ENCODE measurements at regions not wholly inside any gene's neighbourhood (a gene's known extent, or its start where the extent isn't known, plus 50 kb on each side); places are given as distances from the start of the nearest gene placed in this dataset.

GRCh38 chr1:101166583-101167120 is 70.2 kb upstream of the S1PR1 start:
- peaks cover 6% of the 10 kb centered on the region for H3K4me1 ChIP-seq (ENCODE audit: control insufficient read depth, low read depth, low read length)
- H3K9me3 ChIP-seq (ENCODE audit: control insufficient read depth, low read depth, low read length): no peaks in the 10 kb centered on the region
- no peaks in the 10 kb centered on the region for H3K27me3 ChIP-seq (ENCODE audit: control insufficient read depth, insufficient read depth, low read length)
- H3K4me3 ChIP-seq (ENCODE audit: low read length): no peak overlapping the region
- no peak overlapping the region for H3K9ac ChIP-seq (ENCODE audit: low read length)
- H3K27ac ChIP-seq (ENCODE audit: low read length): no peak overlapping the region
- H3K36me3 ChIP-seq (ENCODE audit: control insufficient read depth, low read depth, low read length): no peaks in the 10 kb centered on the region

- peaks cover 6% of the 10 kb centered on the region for H3K4me1 ChIP-seq (ENCODE audit: control insufficient read depth, low read depth, low read length)
- no peaks in the 10 kb centered on the region for H3K9me3 ChIP-seq (ENCODE audit: control insufficient read depth, low read depth, low read length)
- H3K27me3 ChIP-seq (ENCODE audit: control insufficient read depth, insufficient read depth, low read length): no peaks in the 10 kb centered on the region
- H3K9ac ChIP-seq (ENCODE audit: low read length): no peak overlapping the region
- no peak overlapping the region for H3K27ac ChIP-seq (ENCODE audit: low read length)
- H3K4me3 ChIP-seq (ENCODE audit: low read length): no peak overlapping the region
- no peaks in the 10 kb centered on the region for H3K36me3 ChIP-seq (ENCODE audit: control insufficient read depth, low read depth, low read length)
Observed at GRCh38 chr1:101165954-101166353, 70.9 kb upstream of the S1PR1 start.

GRCh38 chr1:101165532-101165931 is 71.3 kb upstream of the S1PR1 start:
- Histone ChIP-seq H3K4me3 (ENCODE audit: low read length) (no peak overlapping the region), H3K27me3 (ENCODE audit: control insufficient read depth, insufficient read depth, low read length) (no peaks in the 10 kb centered on the region), H3K9ac (ENCODE audit: low read length) (no peak overlapping the region)

GRCh38 chr1:101164776-101165175 is 72.0 kb upstream of the S1PR1 start:
- Histone ChIP-seq H3K9ac (ENCODE audit: low read length) (no peak overlapping the region), H3K9me3 (ENCODE audit: control insufficient read depth, low read depth, low read length) (no peaks in the 10 kb centered on the region), H3K27ac (ENCODE audit: low read length) (no peak overlapping the region), H3K36me3 (ENCODE audit: control insufficient read depth, low read depth, low read length) (no peaks in the 10 kb centered on the region), H3K4me3 (ENCODE audit: low read length) (no peak overlapping the region), H3K4me1 (ENCODE audit: control insufficient read depth, low read depth, low read length) (peaks cover 6% of the 10 kb centered on the region), H3K27me3 (ENCODE audit: control insufficient read depth, insufficient read depth, low read length) (no peaks in the 10 kb centered on the region)

More at GRCh38 chr1:101165532-101165931, 71.3 kb upstream of the S1PR1 start:
- Histone ChIP-seq H3K4me1 (ENCODE audit: control insufficient read depth, low read depth, low read length) (peaks cover 6% of the 10 kb centered on the region), H3K27ac (ENCODE audit: low read length) (no peak overlapping the region), H3K36me3 (ENCODE audit: control insufficient read depth, low read depth, low read length) (no peaks in the 10 kb centered on the region), H3K9me3 (ENCODE audit: control insufficient read depth, low read depth, low read length) (no peaks in the 10 kb centered on the region)

GRCh38 chr1:101162736-101163735 is 73.8 kb upstream of the S1PR1 start:
- H3K27me3 ChIP-seq (ENCODE audit: control insufficient read depth, insufficient read depth, low read length): no peaks in the 10 kb centered on the region
- peaks cover 6% of the 10 kb centered on the region for H3K4me1 ChIP-seq (ENCODE audit: control insufficient read depth, low read depth, low read length)
- no peak overlapping the region for H3K9ac ChIP-seq (ENCODE audit: low read length)
- H3K27ac ChIP-seq (ENCODE audit: low read length): no peak overlapping the region
- no peaks in the 10 kb centered on the region for H3K36me3 ChIP-seq (ENCODE audit: control insufficient read depth, low read depth, low read length)
- no peaks in the 10 kb centered on the region for H3K9me3 ChIP-seq (ENCODE audit: control insufficient read depth, low read depth, low read length)
- H3K4me3 ChIP-seq (ENCODE audit: low read length): no peak overlapping the region

- peaks cover 6% of the 10 kb centered on the region for H3K4me1 ChIP-seq (ENCODE audit: control insufficient read depth, low read depth, low read length)
- no peak overlapping the region for H3K9ac ChIP-seq (ENCODE audit: low read length)
- H3K36me3 ChIP-seq (ENCODE audit: control insufficient read depth, low read depth, low read length): no peaks in the 10 kb centered on the region
- H3K4me3 ChIP-seq (ENCODE audit: low read length): no peak overlapping the region
- no peak overlapping the region for H3K27ac ChIP-seq (ENCODE audit: low read length)
- no peaks in the 10 kb centered on the region for H3K9me3 ChIP-seq (ENCODE audit: control insufficient read depth, low read depth, low read length)
- no peaks in the 10 kb centered on the region for H3K27me3 ChIP-seq (ENCODE audit: control insufficient read depth, insufficient read depth, low read length)
Observed at GRCh38 chr1:101162300-101162699, 74.5 kb upstream of the S1PR1 start.

GRCh38 chr1:101161619-101162018 is 75.2 kb upstream of the S1PR1 start:
- H3K4me1 ChIP-seq (ENCODE audit: control insufficient read depth, low read depth, low read length): peaks cover 6% of the 10 kb centered on the region
- no peaks in the 10 kb centered on the region for H3K27me3 ChIP-seq (ENCODE audit: control insufficient read depth, insufficient read depth, low read length)
- H3K4me3 ChIP-seq (ENCODE audit: low read length): no peak overlapping the region
- no peaks in the 10 kb centered on the region for H3K36me3 ChIP-seq (ENCODE audit: control insufficient read depth, low read depth, low read length)
- H3K27ac ChIP-seq (ENCODE audit: low read length): no peak overlapping the region
- H3K9me3 ChIP-seq (ENCODE audit: control insufficient read depth, low read depth, low read length): no peaks in the 10 kb centered on the region
- no peak overlapping the region for H3K9ac ChIP-seq (ENCODE audit: low read length)

GRCh38 chr1:101158424-101158823 is 78.4 kb upstream of the S1PR1 start:
- H3K36me3 ChIP-seq (ENCODE audit: control insufficient read depth, low read depth, low read length): no peaks in the 10 kb centered on the region
- H3K9ac ChIP-seq (ENCODE audit: low read length): no peak overlapping the region
- no peaks in the 10 kb centered on the region for H3K27me3 ChIP-seq (ENCODE audit: control insufficient read depth, insufficient read depth, low read length)
- no peak overlapping the region for H3K27ac ChIP-seq (ENCODE audit: low read length)
- H3K9me3 ChIP-seq (ENCODE audit: control insufficient read depth, low read depth, low read length): no peaks in the 10 kb centered on the region
- no peaks in the 10 kb centered on the region for H3K4me1 ChIP-seq (ENCODE audit: control insufficient read depth, low read depth, low read length)
- H3K4me3 ChIP-seq (ENCODE audit: low read length): no peak overlapping the region

- H3K9ac ChIP-seq (ENCODE audit: low read length): no peak overlapping the region
- no peak overlapping the region for H3K27ac ChIP-seq (ENCODE audit: low read length)
- H3K27me3 ChIP-seq (ENCODE audit: control insufficient read depth, insufficient read depth, low read length): no peaks in the 10 kb centered on the region
- H3K36me3 ChIP-seq (ENCODE audit: control insufficient read depth, low read depth, low read length): no peaks in the 10 kb centered on the region
- H3K4me3 ChIP-seq (ENCODE audit: low read length): no peak overlapping the region
- peaks cover 4% of the 10 kb centered on the region for H3K4me1 ChIP-seq (ENCODE audit: control insufficient read depth, low read depth, low read length)
- no peaks in the 10 kb centered on the region for H3K9me3 ChIP-seq (ENCODE audit: control insufficient read depth, low read depth, low read length)
Observed at GRCh38 chr1:101154547-101154946, 82.3 kb upstream of the S1PR1 start.

GRCh38 chr1:101153692-101154091 is 83.1 kb upstream of the S1PR1 start:
- Histone ChIP-seq H3K27ac (ENCODE audit: low read length) (no peak overlapping the region), H3K4me1 (ENCODE audit: control insufficient read depth, low read depth, low read length) (peaks cover 4% of the 10 kb centered on the region), H3K4me3 (ENCODE audit: low read length) (no peak overlapping the region), H3K9ac (ENCODE audit: low read length) (no peak overlapping the region), H3K36me3 (ENCODE audit: control insufficient read depth, low read depth, low read length) (no peaks in the 10 kb centered on the region), H3K9me3 (ENCODE audit: control insufficient read depth, low read depth, low read length) (no peaks in the 10 kb centered on the region), H3K27me3 (ENCODE audit: control insufficient read depth, insufficient read depth, low read length) (no peaks in the 10 kb centered on the region)

GRCh38 chr1:101152633-101153032 is 84.2 kb upstream of the S1PR1 start:
- H3K4me1 ChIP-seq (ENCODE audit: control insufficient read depth, low read depth, low read length): peaks cover 4% of the 10 kb centered on the region
- no peaks in the 10 kb centered on the region for H3K36me3 ChIP-seq (ENCODE audit: control insufficient read depth, low read depth, low read length)
- H3K27ac ChIP-seq (ENCODE audit: low read length): no peak overlapping the region
- no peak overlapping the region for H3K9ac ChIP-seq (ENCODE audit: low read length)
- no peak overlapping the region for H3K4me3 ChIP-seq (ENCODE audit: low read length)
- no peaks in the 10 kb centered on the region for H3K27me3 ChIP-seq (ENCODE audit: control insufficient read depth, insufficient read depth, low read length)
- no peaks in the 10 kb centered on the region for H3K9me3 ChIP-seq (ENCODE audit: control insufficient read depth, low read depth, low read length)

GRCh38 chr1:101151286-101151685 is 85.5 kb upstream of the S1PR1 start:
- Histone ChIP-seq H3K4me3 (ENCODE audit: low read length) (no peak overlapping the region), H3K27me3 (ENCODE audit: control insufficient read depth, insufficient read depth, low read length) (no peaks in the 10 kb centered on the region), H3K4me1 (ENCODE audit: control insufficient read depth, low read depth, low read length) (peaks cover 4% of the 10 kb centered on the region), H3K9me3 (ENCODE audit: control insufficient read depth, low read depth, low read length) (no peaks in the 10 kb centered on the region), H3K9ac (ENCODE audit: low read length) (no peak overlapping the region), H3K27ac (ENCODE audit: low read length) (no peak overlapping the region), H3K36me3 (ENCODE audit: control insufficient read depth, low read depth, low read length) (no peaks in the 10 kb centered on the region)
